Activated CD4-positive, alpha-beta memory T cell treated with anti-CD3 and anti-CD28 coated beads, Interleukin-2, amount 10 ng/mL, durations not matched to agents 7 days and 5 days (primary cell): ENCODE measurements at regions not wholly inside any gene's neighbourhood (a gene's known extent, or its start where the extent isn't known, plus 50 kb on each side); places are given as distances from the start of the nearest gene placed in this dataset.

ENCODE experiments used
- CTCF ChIA-PET: fragments of 350-600 bp; sonication (Branson Sonifier 250); formaldehyde crosslinking; loops from one replicate; lab custom pipeline; 2021; ENCODE audit warnings: antibody characterized with exemption, inconsistent platforms; lab: Charles Lee
- POLR2A ChIA-PET: fragments of 350-600 bp; sonication (Branson Sonifier 250); formaldehyde crosslinking; loops from one replicate; lab custom pipeline; 2021; ENCODE audit warnings: antibody characterized with exemption; lab: Charles Lee
- DNase-seq: peaks from one replicate; pipeline ENCODE4 v3.0.0-alpha.2; 2020
- H3K27ac Mint-ChIP-seq: one replicate; pipeline ENCODE4 v1.8.0; 2021; ENCODE audit warnings: mild to moderate bottlenecking, mixed read lengths
- H3K27me3 Mint-ChIP-seq: one replicate; pipeline ENCODE4 v1.8.0; 2021; ENCODE audit warnings: mixed read lengths
- H3K36me3 Mint-ChIP-seq: one replicate; pipeline ENCODE4 v1.8.0; 2021; ENCODE audit warnings: low read depth, mixed read lengths
- H3K4me1 Mint-ChIP-seq: one replicate; pipeline ENCODE4 v1.8.0; 2021; ENCODE audit warnings: mixed read lengths
- H3K4me3 Mint-ChIP-seq: one replicate; pipeline ENCODE4 v1.8.0; 2021; ENCODE audit warnings: mild to moderate bottlenecking, mixed read lengths
- H3K9me3 Mint-ChIP-seq: one replicate; pipeline ENCODE4 v1.8.0; 2021; ENCODE audit warnings: mixed read lengths

DNA sequence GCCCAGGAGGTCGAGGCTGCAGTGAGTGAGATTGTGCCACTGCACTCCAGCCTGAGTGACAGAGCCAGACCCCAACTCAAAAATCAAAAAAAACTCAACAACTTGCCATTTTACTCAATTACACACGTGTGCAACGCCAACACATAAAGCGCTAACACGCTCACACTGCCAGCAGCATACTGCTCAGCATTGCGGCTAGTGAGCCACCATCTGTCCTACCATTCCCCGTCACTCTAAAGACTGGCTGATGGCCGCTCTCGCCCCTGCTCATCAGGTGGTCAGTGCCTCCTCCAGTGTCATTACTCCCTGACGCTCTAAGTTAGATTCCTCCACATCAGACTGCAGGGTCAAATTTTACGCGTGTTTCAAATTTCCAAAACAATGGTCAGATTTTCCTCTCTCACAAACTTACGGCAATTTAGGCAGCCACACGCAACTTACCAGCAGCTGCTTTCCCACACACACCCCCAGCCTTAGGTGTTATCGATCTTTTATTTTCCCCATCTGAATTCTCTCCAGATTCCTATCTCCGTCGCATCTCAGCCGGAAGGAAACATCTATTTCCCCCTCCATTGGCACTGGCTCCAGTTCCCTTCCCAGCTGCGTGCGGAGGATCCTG, 240.8 kb downstream of the C16orf95 start:
- POLR2A ChIA-PET: no interaction called here
- Mint-ChIP-seq H3K9me3 (peaks cover 11% of the 10 kb centered on the region), H3K27me3 (peaks cover 2% of the 10 kb centered on the region), H3K27ac (no peak overlapping the region), H3K36me3 (peaks cover under 1% of the 10 kb centered on the region), H3K4me3 (no peak overlapping the region), H3K4me1 (no peaks in the 10 kb centered on the region)
- CTCF ChIA-PET: interaction anchor here (0.7 to 1.0 kb wide), 3 partner anchors 14 to 22 kb away, joined by 3 to 4 read pairs (median 3); no protein-coding TSS in a partner anchor
- DNase-seq: no peak

DNA sequence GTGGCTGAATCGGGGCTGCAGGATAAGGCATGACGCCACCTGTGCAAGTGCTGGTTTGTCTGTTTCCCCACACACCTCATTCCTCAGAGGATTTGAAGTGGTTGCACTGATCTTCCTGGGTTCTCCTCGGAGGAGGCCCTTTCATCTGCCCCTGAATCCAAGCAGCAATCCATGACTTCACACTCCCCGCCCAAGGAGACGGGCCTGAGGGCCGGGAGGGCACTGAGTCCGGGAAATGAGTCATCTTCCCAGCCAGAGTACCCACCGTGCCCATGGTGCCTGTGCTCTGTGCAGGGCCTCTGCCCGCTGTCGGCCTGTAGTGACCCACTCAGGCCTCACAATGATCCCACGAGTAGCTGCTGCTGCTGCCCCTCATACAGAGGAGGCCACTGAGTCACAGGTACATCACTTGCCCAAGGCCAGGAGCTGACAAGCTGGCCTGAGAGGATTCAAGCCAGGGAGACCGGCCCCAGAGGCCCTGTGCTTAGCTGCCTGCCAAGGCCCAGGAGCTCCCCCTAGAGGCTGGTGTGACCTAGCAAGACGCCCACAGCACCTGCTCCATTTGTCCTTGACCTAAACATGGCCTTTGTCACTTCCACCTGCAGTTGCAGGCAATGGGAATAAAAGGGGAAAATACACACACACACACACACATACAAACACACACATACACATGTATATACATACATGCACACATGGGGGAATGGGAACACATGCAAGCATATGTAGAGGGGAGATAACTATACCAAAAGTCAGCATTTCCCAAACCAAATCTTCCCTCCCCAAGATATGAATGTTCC, 240.0 kb downstream of the C16orf95 start:
- Mint-ChIP-seq H3K9me3 (peaks cover 16% of the 10 kb centered on the region), H3K27me3 (peaks cover 2% of the 10 kb centered on the region), H3K4me3 (no peak overlapping the region), H3K27ac (no peak overlapping the region), H3K4me1 (no peaks in the 10 kb centered on the region), H3K36me3 (peaks cover 2% of the 10 kb centered on the region)
- ChIA-PET POLR2A (no interaction called here), CTCF (interaction anchor here (0.7 to 1.0 kb wide), 2 partner anchors 18 to 23 kb away, joined by 3 to 4 read pairs; no protein-coding TSS in a partner anchor)
- DNase-seq: peak; percentile 46

DNA sequence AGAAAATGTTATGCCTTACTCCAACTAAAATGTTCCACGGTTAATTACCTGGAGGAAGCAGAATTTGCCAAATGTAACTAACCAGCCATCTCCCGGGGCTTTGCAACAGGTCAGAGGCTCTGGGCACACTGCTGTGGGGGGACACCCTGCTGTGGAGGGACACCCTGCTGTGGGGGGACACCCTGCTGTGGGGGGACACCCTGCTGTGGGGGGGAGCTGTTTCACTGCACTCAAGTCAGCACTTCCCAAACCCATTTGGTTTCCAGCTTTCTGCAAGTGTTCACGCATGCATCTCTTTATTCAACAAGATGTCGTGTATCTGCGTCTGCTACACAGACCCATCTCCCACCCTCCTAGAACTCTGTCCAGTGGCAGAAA, 239.5 kb downstream of the C16orf95 start:
- Mint-ChIP-seq H3K4me3 (no peak overlapping the region), H3K27ac (no peak overlapping the region), H3K4me1 (no peaks in the 10 kb centered on the region), H3K9me3 (peaks cover 18% of the 10 kb centered on the region), H3K27me3 (peaks cover 2% of the 10 kb centered on the region), H3K36me3 (peaks cover 2% of the 10 kb centered on the region)
- POLR2A ChIA-PET: no interaction called here
- CTCF ChIA-PET: interaction anchor here (1.0 to 1.1 kb wide), 2 partner anchors 14 to 17 kb away, joined by 3 to 4 read pairs; no protein-coding TSS in a partner anchor
- no peak for DNase-seq

DNA sequence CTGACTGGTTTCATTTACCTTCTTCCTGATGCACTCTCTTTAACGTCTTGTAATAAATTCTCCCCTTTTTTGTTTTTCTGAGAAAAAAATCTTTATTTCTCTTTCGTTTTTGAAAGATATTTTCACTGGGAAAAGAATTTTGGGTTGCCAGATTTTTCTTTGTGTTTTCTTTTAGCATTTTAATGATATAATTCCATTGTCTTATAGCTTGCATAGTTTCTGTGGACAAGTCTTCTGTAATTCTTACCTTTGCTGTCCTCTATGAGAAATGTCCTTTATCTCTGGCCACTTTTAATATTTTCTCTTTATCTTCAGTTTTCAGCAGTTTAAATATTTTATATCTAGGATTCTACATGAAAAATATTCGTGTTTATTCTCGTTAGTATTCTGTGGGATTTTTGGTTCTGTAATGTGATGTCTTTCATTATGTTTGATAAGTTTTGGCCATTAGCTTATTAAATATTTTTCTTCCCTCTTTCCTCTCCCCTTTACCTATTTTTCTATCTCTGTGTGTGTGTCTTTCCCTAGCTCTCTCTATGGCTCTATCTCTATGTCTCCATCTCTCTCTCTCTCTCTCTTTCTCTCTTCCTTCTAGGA, 236.5 kb downstream of the C16orf95 start:
- Mint-ChIP-seq H3K4me3 (no peak overlapping the region), H3K9me3 (peaks cover 22% of the 10 kb centered on the region), H3K36me3 (peaks cover 2% of the 10 kb centered on the region), H3K27ac (no peak overlapping the region), H3K27me3 (no peaks in the 10 kb centered on the region), H3K4me1 (no peaks in the 10 kb centered on the region)
- DNase-seq: no peak
- ChIA-PET POLR2A (no interaction called here), CTCF (interaction anchor here (1.2 kb wide), 1 partner anchor 18 kb away, joined by 6 read pairs; no protein-coding TSS in a partner anchor)

DNA sequence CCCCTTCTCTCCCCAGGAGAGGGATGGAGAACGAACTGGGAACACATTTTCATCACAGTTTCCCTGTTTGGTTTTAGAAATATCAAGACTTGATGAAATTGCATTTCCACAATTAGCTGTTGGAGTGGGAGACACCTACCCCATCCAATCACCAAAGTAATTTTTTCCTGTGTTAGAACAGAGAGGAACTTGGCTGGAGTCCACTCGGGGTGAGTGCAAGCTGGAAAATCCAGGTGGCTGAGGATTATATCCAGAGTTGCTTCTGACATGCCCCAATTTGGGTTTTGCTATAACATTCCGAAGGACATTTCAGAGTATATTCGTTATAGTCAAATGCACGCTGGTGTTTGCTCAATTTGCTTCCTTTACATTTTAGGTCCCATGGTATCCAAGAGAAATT, 231.8 kb downstream of the C16orf95 start:
- Mint-ChIP-seq H3K27ac (no peak overlapping the region), H3K4me1 (no peaks in the 10 kb centered on the region), H3K4me3 (no peak overlapping the region), H3K36me3 (peaks cover 2% of the 10 kb centered on the region), H3K27me3 (no peaks in the 10 kb centered on the region), H3K9me3 (peaks cover 17% of the 10 kb centered on the region)
- POLR2A ChIA-PET: no interaction called here
- no peak for DNase-seq
- CTCF ChIA-PET: no interaction called here

DNA sequence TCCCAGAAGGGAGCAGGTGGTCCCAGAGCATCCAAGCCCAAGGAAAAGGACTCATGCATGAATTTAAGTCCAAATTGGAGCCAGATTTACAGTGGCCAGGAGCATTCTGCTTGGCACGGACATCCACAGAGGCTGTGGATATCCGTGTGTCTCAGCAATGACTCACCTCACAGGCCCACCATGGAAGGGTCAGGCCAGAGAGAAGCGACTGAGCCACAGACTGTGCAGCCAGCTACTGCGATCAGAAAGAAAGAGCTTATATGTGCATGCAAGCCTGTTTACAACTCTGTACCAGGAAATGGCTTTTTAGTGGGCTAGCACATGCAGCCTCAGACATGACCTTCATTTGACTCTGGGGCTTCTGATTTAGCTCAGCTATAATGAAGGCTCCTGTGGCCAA, 231.0 kb downstream of the C16orf95 start:
- Mint-ChIP-seq H3K4me3 (no peak overlapping the region), H3K36me3 (peaks cover 2% of the 10 kb centered on the region), H3K27ac (no peak overlapping the region), H3K4me1 (no peaks in the 10 kb centered on the region), H3K9me3 (peaks cover 12% of the 10 kb centered on the region), H3K27me3 (no peaks in the 10 kb centered on the region)
- DNase-seq: no peak
- ChIA-PET POLR2A (no interaction called here), CTCF (no interaction called here)

DNA sequence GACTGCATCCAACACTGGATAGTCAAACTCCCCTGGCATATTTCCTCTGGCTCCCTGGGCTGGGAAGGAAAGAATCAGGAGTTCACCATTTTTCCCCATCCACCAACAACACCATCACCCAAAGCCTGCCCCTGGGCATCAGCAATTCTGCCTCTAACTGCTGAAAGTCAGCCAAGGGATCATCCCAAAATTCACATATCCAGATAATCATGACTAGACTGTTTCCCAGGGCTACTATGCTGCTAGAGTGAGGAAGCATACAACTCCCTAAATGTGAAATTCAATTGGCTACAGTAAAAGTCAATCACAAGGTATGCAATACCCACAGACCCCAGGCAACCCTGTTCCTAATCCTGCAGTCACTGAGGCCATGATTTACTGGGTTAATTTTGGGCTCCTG, 230.6 kb downstream of the C16orf95 start:
- DNase-seq: no peak
- Mint-ChIP-seq H3K27me3 (no peaks in the 10 kb centered on the region), H3K4me3 (no peak overlapping the region), H3K27ac (no peak overlapping the region), H3K4me1 (no peaks in the 10 kb centered on the region), H3K36me3 (peaks cover under 1% of the 10 kb centered on the region), H3K9me3 (peaks cover 10% of the 10 kb centered on the region)
- POLR2A ChIA-PET: no interaction called here
- CTCF ChIA-PET: no interaction called here

DNA sequence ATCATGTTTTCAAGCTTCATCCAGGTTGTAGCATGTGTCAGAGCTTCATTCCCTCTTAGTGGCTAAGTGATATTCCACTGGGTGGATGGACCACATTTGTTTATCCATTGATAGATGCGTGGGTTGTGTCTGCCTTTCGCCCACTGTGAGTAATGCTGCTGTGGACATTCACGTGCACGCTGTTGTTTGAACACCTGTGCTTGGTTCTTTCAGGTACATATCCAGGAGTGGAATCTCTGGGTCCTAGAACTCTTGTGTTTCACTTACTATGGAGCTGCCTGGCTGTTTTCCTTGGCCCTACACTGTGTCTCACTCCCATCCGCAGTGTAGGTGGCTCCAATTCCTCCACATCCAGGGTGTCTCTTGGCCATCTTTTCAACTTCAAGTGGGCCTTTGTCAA, 224.2 kb downstream of the C16orf95 start:
- Mint-ChIP-seq H3K36me3 (no peaks in the 10 kb centered on the region), H3K4me1 (no peaks in the 10 kb centered on the region), H3K27me3 (no peaks in the 10 kb centered on the region), H3K4me3 (no peak overlapping the region), H3K27ac (no peak overlapping the region), H3K9me3 (no peaks in the 10 kb centered on the region)
- CTCF ChIA-PET: no interaction called here
- no peak for DNase-seq
- POLR2A ChIA-PET: no interaction called here

DNA sequence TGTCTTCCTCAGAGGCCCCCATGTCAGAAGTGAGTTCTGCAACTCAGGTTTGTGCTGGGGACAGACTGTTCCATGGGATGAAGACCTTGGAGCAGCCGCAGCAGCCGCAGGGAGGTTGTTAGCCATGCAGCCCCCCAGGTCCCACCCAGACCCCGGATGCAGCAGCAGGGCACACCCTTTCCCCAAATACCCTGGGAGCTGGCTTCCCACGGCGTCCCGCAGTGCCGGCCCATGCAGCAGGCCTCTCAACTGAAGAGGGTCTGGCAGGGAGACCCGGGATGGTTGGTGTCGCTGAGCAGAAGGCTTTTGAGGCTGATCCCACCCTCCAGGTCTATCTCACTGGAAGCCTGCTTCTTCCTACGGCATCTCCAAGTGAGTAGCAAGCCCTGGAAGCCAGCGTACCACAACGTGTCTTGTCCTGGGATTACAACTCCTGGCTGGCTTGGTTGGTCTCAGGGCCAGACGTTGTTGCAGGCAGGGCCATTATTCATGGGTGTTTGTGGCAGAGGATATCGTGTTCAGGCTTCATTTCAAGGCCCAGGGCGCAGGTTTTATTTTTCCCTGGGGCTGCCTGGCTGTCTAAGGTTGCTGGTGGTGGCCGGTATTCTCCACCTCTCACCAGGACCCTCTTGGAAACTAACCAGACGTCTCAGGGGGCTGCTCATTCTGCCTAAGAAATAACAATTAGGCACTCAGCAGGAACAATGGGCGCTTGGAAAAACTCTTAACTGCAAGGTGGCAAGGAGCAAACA, 223.2 kb downstream of the C16orf95 start:
- POLR2A ChIA-PET: no interaction called here
- no peaks in the 10 kb centered on the region for H3K9me3 Mint-ChIP-seq
- H3K27me3 Mint-ChIP-seq: no peaks in the 10 kb centered on the region
- no peaks in the 10 kb centered on the region for H3K36me3 Mint-ChIP-seq
- no peak overlapping the region for H3K27ac Mint-ChIP-seq
- DNase-seq: no peak
- no peak overlapping the region for H3K4me3 Mint-ChIP-seq
- no peaks in the 10 kb centered on the region for H3K4me1 Mint-ChIP-seq
- CTCF ChIA-PET: interaction anchor here (1.8 kb wide), 1 partner anchor 17 kb away, joined by 4 read pairs; no protein-coding TSS in a partner anchor

DNA sequence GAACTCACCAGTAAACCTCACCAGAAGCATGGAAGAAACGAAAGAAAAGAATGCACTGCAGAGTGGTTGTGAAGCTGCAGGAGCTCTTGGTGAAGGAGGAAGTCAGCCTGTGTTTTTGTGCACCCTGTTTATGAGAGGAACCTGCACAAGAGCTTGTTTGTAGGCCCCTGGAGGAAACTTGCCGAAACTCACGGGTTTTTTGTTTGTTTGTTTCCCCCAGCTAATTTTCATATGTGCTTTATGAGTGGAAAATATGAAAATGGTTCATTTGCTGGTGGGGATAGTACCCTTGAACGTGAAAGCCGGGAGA, 222.7 kb downstream of the C16orf95 start:
- ChIA-PET POLR2A (no interaction called here), CTCF (interaction anchor here (1.8 kb wide), 1 partner anchor 17 kb away, joined by 4 read pairs; no protein-coding TSS in a partner anchor)
- DNase-seq: no peak
- H3K9me3 Mint-ChIP-seq: no peaks in the 10 kb centered on the region
- no peak overlapping the region for H3K27ac Mint-ChIP-seq
- no peaks in the 10 kb centered on the region for H3K27me3 Mint-ChIP-seq
- no peaks in the 10 kb centered on the region for H3K4me1 Mint-ChIP-seq
- H3K4me3 Mint-ChIP-seq: no peak overlapping the region
- no peaks in the 10 kb centered on the region for H3K36me3 Mint-ChIP-seq

DNA sequence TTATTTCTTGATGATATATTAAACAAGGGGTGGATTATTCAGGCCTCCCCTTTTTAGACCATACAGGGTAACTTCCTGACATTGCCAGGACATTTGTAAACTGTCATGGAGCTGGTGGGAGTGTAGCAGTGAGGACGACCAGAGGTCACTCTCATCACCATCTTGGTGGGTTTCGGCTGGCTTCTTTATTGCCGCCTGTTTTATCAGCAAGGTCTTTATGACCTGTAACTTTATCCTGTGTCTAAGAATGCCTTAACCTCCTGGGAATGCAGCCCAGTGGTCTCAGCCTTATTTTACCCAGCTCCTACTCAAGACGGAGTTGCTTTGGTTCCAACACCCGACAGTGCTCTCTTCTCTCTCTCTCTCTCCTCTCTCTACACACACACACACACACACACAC, 221.9 kb downstream of the C16orf95 start:
- Mint-ChIP-seq H3K4me1 (no peaks in the 10 kb centered on the region), H3K27ac (no peak overlapping the region), H3K4me3 (no peak overlapping the region), H3K9me3 (no peaks in the 10 kb centered on the region), H3K27me3 (no peaks in the 10 kb centered on the region), H3K36me3 (no peaks in the 10 kb centered on the region)
- ChIA-PET POLR2A (no interaction called here), CTCF (interaction anchor here (1.8 kb wide), 1 partner anchor 18 kb away, joined by 4 read pairs; no protein-coding TSS in a partner anchor)
- DNase-seq: no peak

DNA sequence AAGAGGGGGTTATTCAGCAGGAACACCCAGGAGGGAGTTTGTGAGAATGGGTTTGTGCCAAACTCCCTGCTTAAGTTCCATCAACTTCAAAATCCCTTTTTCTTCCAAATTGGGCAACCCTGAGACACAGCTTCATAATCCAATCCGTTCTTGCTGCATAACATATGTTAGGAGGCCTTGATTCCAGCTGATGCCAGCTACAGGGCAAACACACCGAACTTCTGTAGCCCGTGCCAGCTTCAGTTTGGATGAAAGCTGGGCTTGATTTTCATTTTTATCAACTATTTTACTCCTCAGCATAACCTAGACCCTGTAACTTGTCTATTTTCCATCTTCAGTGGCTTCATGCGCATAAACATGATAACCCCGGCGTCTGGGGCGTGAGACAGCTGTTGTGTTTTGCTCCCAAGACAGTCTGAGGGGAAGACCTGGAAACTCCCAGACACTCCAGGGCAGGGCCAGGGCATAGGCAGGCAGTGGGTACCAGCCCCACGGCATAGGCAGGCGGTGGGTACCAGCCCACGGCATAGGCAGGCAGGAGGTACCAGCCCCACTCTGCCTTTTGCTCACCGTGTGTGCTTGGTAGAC, 220.4 kb downstream of the C16orf95 start:
- DNase-seq: no peak
- Mint-ChIP-seq H3K9me3 (no peaks in the 10 kb centered on the region), H3K27me3 (no peaks in the 10 kb centered on the region), H3K27ac (no peak overlapping the region), H3K4me3 (no peak overlapping the region), H3K36me3 (no peaks in the 10 kb centered on the region), H3K4me1 (no peaks in the 10 kb centered on the region)
- ChIA-PET POLR2A (no interaction called here), CTCF (no interaction called here)
